Osteocyte (in vitro differentiated cells): ENCODE measurements at regions not wholly inside any gene's neighbourhood (a gene's known extent, or its start where the extent isn't known, plus 50 kb on each side); places are given as distances from the start of the nearest gene placed in this dataset.
"Not testable (repeated sequence)": the region's sequence is repeated elsewhere in the genome, so short reads cannot be mapped to it uniquely, and the experiment has no call there.

Source experiments
- DNase-seq: peaks from one replicate; pipeline ENCODE4 v3.0.0; 2021; ENCODE audit warnings: mixed read lengths; ENCODE audit not compliant: unreplicated experiment; ENCODE audit errors: extremely low spot score
- H3K27ac Mint-ChIP-seq: one replicate; pipeline ENCODE4 v1.8.0; 2021; ENCODE audit warnings: mild to moderate bottlenecking, mixed read lengths; ENCODE audit not compliant: unreplicated experiment
- H3K27me3 Mint-ChIP-seq: one replicate; pipeline ENCODE4 v1.8.0; 2021; ENCODE audit warnings: mixed read lengths; ENCODE audit not compliant: unreplicated experiment
- H3K36me3 Mint-ChIP-seq: one replicate; pipeline ENCODE4 v1.8.0; 2021; ENCODE audit warnings: mixed read lengths; ENCODE audit not compliant: unreplicated experiment
- H3K4me1 Mint-ChIP-seq: one replicate; pipeline ENCODE4 v1.8.0; 2021; ENCODE audit warnings: mixed read lengths; ENCODE audit not compliant: unreplicated experiment
- H3K4me3 Mint-ChIP-seq: one replicate; pipeline ENCODE4 v1.8.0; 2021; ENCODE audit warnings: mild to moderate bottlenecking, moderate library complexity, mixed read lengths; ENCODE audit not compliant: unreplicated experiment
- H3K9me3 Mint-ChIP-seq: one replicate; pipeline ENCODE4 v1.8.0; 2021; ENCODE audit warnings: mixed read lengths; ENCODE audit not compliant: unreplicated experiment
- CTCF ChIP-seq: fragments of 200-600 bp; sonication (generic); IDR thresholded peaks from 2 replicates; pipeline ENCODE4 v1.5.0; 2021; ENCODE audit warnings: antibody characterized with exemption, mild to moderate bottlenecking, moderate library complexity

GRCh38 chr15:45802140-45802539 lies 167.3 kb downstream of the SQOR start:
- Mint-ChIP-seq H3K4me3 (no peak overlapping the region), H3K36me3 (no peaks in the 10 kb centered on the region), H3K27me3 (peaks cover 14% of the 10 kb centered on the region), H3K4me1 (peaks cover 1% of the 10 kb centered on the region), H3K9me3 (no peaks in the 10 kb centered on the region), H3K27ac (no peak overlapping the region)
- no peak for TF ChIP-seq CTCF
- no peak for DNase-seq

DNA sequence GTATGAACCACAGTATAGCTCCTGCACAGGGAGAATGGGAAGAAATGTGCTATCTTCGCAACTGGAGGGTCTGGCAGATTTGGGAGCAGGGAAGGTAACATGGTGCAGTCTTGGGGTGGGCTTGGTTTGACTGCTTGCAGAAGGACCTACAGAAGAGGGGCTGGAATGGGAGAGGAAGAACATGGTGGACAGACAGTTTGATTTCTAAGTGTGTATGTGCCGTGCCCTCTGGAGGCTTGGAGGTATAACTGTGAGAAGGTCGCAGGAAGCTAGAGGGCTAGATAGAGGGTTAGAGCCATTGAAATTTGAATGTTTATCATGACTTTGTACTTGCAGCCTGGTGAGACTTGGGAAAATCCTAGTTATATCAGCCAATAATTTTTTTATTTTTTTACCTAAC lies 169.2 kb downstream of the SQOR start:
- Mint-ChIP-seq H3K4me3 (no peak overlapping the region), H3K9me3 (no peaks in the 10 kb centered on the region)

GRCh38 chr15:45810201-45810600 lies 175.4 kb downstream of the SQOR start:
- no peak for TF ChIP-seq CTCF
- Mint-ChIP-seq H3K9me3 (peaks cover 1% of the 10 kb centered on the region), H3K4me1 (no peaks in the 10 kb centered on the region), H3K36me3 (no peaks in the 10 kb centered on the region), H3K4me3 (no peak overlapping the region), H3K27ac (no peak overlapping the region), H3K27me3 (no peaks in the 10 kb centered on the region)
- DNase-seq = no peak

More for the DNA sequence above, 169.2 kb downstream of the SQOR start:
- no peak for TF ChIP-seq CTCF
- no peak overlapping the region for H3K27ac Mint-ChIP-seq
- H3K27me3 Mint-ChIP-seq = peaks cover 12% of the 10 kb centered on the region
- H3K36me3 Mint-ChIP-seq = no peaks in the 10 kb centered on the region
- no peak for DNase-seq
- peaks cover 1% of the 10 kb centered on the region for H3K4me1 Mint-ChIP-seq

DNA sequence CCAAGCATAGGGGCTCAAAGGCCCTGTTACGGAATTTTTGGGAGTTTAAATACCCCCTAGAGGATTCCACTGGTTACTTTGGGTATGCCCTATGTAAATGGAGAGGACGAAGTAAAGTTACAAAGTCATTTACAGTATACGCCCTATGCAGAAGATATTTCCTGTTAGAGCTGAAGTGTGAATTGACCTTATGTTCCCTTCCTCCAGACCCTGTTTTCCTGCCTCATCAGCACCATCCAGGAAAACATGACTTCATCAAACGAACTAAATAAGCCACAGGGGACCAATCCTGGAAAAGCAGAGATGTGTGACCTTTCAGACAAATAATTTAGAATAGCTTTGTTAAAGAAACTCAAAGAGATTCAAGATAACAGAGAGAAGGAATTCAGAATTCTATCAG lies 177.4 kb downstream of the SQOR start:
- Mint-ChIP-seq H3K4me1 (no peaks in the 10 kb centered on the region), H3K36me3 (no peaks in the 10 kb centered on the region), H3K27me3 (no peaks in the 10 kb centered on the region), H3K27ac (no peak overlapping the region), H3K4me3 (no peak overlapping the region), H3K9me3 (peaks cover 7% of the 10 kb centered on the region)
- no peak for TF ChIP-seq CTCF
- DNase-seq = no peak

GRCh38 chr15:45817578-45817977 lies 182.7 kb downstream of the SQOR start:
- H3K36me3 Mint-ChIP-seq, H3K4me1 Mint-ChIP-seq, H3K4me3 Mint-ChIP-seq, H3K27me3 Mint-ChIP-seq, DNase-seq, H3K27ac Mint-ChIP-seq: not testable (repeated sequence)
- H3K9me3 Mint-ChIP-seq = peaks cover 15% of the 10 kb centered on the region

DNA sequence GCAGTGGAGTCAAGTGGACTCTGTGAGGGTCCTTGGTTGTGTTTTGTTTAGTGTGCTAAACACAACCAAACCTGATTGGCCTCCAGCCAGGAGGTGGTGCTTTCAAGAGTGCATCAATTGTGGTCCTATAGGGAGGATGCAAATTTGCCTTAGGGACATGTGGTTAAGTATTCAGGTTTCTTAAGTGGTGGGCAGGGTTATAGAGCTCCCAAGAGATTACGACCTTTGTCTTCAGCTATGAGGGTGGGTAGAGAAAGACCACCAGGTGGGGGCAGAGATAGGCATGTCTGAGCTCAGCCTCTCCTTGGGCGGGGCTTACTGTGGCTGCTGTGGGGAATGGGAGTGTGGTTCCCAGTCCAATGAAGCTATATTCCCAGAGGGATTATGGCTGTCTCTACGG lies 186.6 kb downstream of the SQOR start:
- DNase-seq = no peak
- no peak overlapping the region for H3K27ac Mint-ChIP-seq
- no peaks in the 10 kb centered on the region for H3K27me3 Mint-ChIP-seq
- H3K4me1 Mint-ChIP-seq = no peaks in the 10 kb centered on the region
- H3K9me3 Mint-ChIP-seq = peaks cover 11% of the 10 kb centered on the region
- H3K36me3 Mint-ChIP-seq = no peaks in the 10 kb centered on the region
- no peak overlapping the region for H3K4me3 Mint-ChIP-seq
- no peak for TF ChIP-seq CTCF

GRCh38 chr15:45822968-45823367 lies 188.1 kb downstream of the SQOR start:
- H3K4me3 Mint-ChIP-seq, DNase-seq, H3K4me1 Mint-ChIP-seq, H3K36me3 Mint-ChIP-seq, H3K27me3 Mint-ChIP-seq, H3K27ac Mint-ChIP-seq: not testable (repeated sequence)
- H3K9me3 Mint-ChIP-seq = peaks cover 12% of the 10 kb centered on the region
